A673 (cell line): ENCODE measurements at regions not wholly inside any gene's neighbourhood (a gene's known extent, or its start where the extent isn't known, plus 50 kb on each side); places are given as distances from the start of the nearest gene placed in this dataset.

Experiments
- BruUV-seq: library from RNA; stranded (reverse); fragments of 400-500 nt; replicated peaks from 2 replicates; lab custom pipeline; 2021; lab: Mats Ljungman, UMichigan
- CTCF ChIA-PET: fragments of 300-600 bp; sonication (Branson Sonifier 250); formaldehyde crosslinking; loops from one replicate; lab custom pipeline; 2022; ENCODE audit warnings: antibody characterized with exemption; lab: Charles Lee
- POLR2A ChIA-PET: fragments of 300-600 bp; sonication (Branson Sonifier 250); formaldehyde crosslinking; loops from one replicate; lab custom pipeline; 2022; ENCODE audit warnings: antibody characterized with exemption; ENCODE audit not compliant: low non-redundant PET; lab: Charles Lee
- DNase-seq: peaks from one replicate; pipeline ENCODE4 v3.0.0-alpha.2; 2015; ENCODE audit warnings: low spot score
- H3K27ac ChIP-seq: fragments of 200-600 bp; sonication (generic); 2 replicates; pipeline ENCODE4 v1.5.1; 2016; ENCODE audit warnings: mixed run types, low read depth, mild to moderate bottlenecking, mixed read lengths, antibody characterized with exemption, low read length; ENCODE audit not compliant: poor library complexity, severe bottlenecking
- H3K27me3 ChIP-seq: fragments of 200-600 bp; sonication (generic); replicated peaks from 2 replicates; pipeline ENCODE4 v1.6.1; 2017; ENCODE audit warnings: mixed run types, low read depth, mild to moderate bottlenecking, mixed read lengths, antibody characterized with exemption, low read length; ENCODE audit not compliant: insufficient read depth, poor library complexity
- H3K36me3 ChIP-seq: fragments of 200-600 bp; sonication (generic); 2 replicates; pipeline ENCODE4 v1.6.1; 2016; ENCODE audit warnings: mixed run types, mild to moderate bottlenecking, mixed read lengths, antibody characterized with exemption, low read length; ENCODE audit not compliant: insufficient read depth, poor library complexity, severe bottlenecking
- H3K4me1 ChIP-seq: fragments of 200-600 bp; sonication (generic); 2 replicates; pipeline ENCODE4 v1.6.1; 2017; ENCODE audit warnings: mixed run types, mild to moderate bottlenecking, mixed read lengths, antibody characterized with exemption, low read length; ENCODE audit not compliant: insufficient read depth, poor library complexity, severe bottlenecking
- H3K4me3 ChIP-seq: fragments of 200-600 bp; sonication (generic); 2 replicates; pipeline ENCODE4 v1.5.1; 2016; ENCODE audit warnings: low read depth, mixed run types, mild to moderate bottlenecking, mixed read lengths, low read length; ENCODE audit not compliant: poor library complexity, severe bottlenecking
- H3K9me3 ChIP-seq: fragments of 200-600 bp; sonication (generic); 2 replicates; pipeline ENCODE4 v1.6.1; 2016; ENCODE audit warnings: mixed run types, low read depth, mild to moderate bottlenecking, mixed read lengths, antibody characterized with exemption, low read length; ENCODE audit not compliant: poor library complexity, severe bottlenecking
- EZH2 ChIP-seq: fragments of 200-600 bp; sonication (generic); IDR thresholded peaks from 2 replicates; pipeline ENCODE4 v1.6.1; 2017; ENCODE audit warnings: borderline replicate concordance, low read depth, mild to moderate bottlenecking, mixed read lengths, antibody characterized with exemption, low read length; ENCODE audit not compliant: poor library complexity, severe bottlenecking
- intact Hi-C: fragments of 100-400 bp; cut with micrococcal nuclease; formaldehyde crosslinking; loops from one replicate; pipeline ENCODE4 v1.10.0; 2022; ENCODE audit not compliant: unreplicated experiment
- TF ChIP-seq, protein P1 (sequence below): fragments of 300-800, 200-600 bp; sonication (generic); conservative IDR thresholded peaks from 2 replicates; pipeline ENCODE4 v1.5.1; 2017; ENCODE audit warnings: low read depth, mild to moderate bottlenecking, antibody characterized with exemption, low read length, moderate library complexity, mixed read lengths

GRCh38 chr4:27966664-27967063 is 1106.0 kb downstream of the STIM2 start:
- BruUV-seq = no TSS peak

DNA sequence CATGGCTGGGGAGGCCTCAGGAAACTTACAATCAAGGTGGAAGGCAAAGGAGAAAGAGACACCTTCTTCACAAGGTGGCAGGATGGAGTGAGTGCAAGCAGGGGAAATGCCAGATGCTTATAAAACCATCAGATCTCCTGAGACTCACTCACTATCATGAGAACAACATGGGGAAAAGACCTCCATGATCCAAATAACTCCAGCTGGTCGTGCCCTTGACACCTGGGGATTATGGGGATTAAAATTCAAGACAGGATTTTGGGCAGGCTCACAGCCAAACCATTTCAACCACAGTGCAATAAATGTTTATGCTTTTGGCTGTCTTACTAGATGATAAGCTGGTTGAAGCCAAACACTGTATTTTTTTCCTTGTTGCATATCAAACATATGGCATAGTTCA is 1112.4 kb downstream of the STIM2 start:
- TF ChIP-seq EZH2 = no peak
- TF ChIP-seq, protein P1, sequence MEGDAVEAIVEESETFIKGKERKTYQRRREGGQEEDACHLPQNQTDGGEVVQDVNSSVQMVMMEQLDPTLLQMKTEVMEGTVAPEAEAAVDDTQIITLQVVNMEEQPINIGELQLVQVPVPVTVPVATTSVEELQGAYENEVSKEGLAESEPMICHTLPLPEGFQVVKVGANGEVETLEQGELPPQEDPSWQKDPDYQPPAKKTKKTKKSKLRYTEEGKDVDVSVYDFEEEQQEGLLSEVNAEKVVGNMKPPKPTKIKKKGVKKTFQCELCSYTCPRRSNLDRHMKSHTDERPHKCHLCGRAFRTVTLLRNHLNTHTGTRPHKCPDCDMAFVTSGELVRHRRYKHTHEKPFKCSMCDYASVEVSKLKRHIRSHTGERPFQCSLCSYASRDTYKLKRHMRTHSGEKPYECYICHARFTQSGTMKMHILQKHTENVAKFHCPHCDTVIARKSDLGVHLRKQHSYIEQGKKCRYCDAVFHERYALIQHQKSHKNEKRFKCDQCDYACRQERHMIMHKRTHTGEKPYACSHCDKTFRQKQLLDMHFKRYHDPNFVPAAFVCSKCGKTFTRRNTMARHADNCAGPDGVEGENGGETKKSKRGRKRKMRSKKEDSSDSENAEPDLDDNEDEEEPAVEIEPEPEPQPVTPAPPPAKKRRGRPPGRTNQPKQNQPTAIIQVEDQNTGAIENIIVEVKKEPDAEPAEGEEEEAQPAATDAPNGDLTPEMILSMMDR = no peak

More at GRCh38 chr4:27966664-27967063, 1106.0 kb downstream of the STIM2 start:
- no peaks in the 10 kb centered on the region for H3K27me3 ChIP-seq
- intact Hi-C loops = no loop called here
- CTCF ChIA-PET = no interaction called here
- H3K4me3 ChIP-seq = no peak overlapping the region
- TF ChIP-seq EZH2 = no peak
- TF ChIP-seq, protein P1 = no peak
- H3K9me3 ChIP-seq = no peaks in the 10 kb centered on the region
- H3K4me1 ChIP-seq = no peaks in the 10 kb centered on the region
- no peaks in the 10 kb centered on the region for H3K36me3 ChIP-seq
- no peak overlapping the region for H3K27ac ChIP-seq
- DNase-seq = no peak
- POLR2A ChIA-PET = no interaction called here

GRCh38 chr4:27973700-27974099 is 1113.1 kb downstream of the STIM2 start:
- Histone ChIP-seq H3K27me3 (no peaks in the 10 kb centered on the region), H3K4me3 (no peak overlapping the region), H3K27ac (no peak overlapping the region), H3K4me1 (no peaks in the 10 kb centered on the region), H3K9me3 (no peaks in the 10 kb centered on the region), H3K36me3 (no peaks in the 10 kb centered on the region)
- ChIA-PET POLR2A (no interaction called here), CTCF (no interaction called here)
- BruUV-seq = no TSS peak
- no peak for DNase-seq
- TF ChIP-seq, protein P1 = no peak
- no peak for TF ChIP-seq EZH2
- intact Hi-C loops = no loop called here

More for the DNA sequence above, 1112.4 kb downstream of the STIM2 start:
- no peak for DNase-seq
- no peak overlapping the region for H3K27ac ChIP-seq
- no peak overlapping the region for H3K4me3 ChIP-seq
- no peaks in the 10 kb centered on the region for H3K27me3 ChIP-seq
- ChIA-PET CTCF (no interaction called here), POLR2A (interaction anchor here (0.7 kb wide), 1 partner anchor 42 kb away, joined by 3 read pairs; no protein-coding TSS in a partner anchor)
- intact Hi-C loops = no loop called here
- no peaks in the 10 kb centered on the region for H3K4me1 ChIP-seq
- no TSS peak for BruUV-seq
- H3K36me3 ChIP-seq = no peaks in the 10 kb centered on the region
- no peaks in the 10 kb centered on the region for H3K9me3 ChIP-seq
